Panc1 (cell line): ENCODE measurements at regions not wholly inside any gene's neighbourhood (a gene's known extent, or its start where the extent isn't known, plus 50 kb on each side); places are given as distances from the start of the nearest gene placed in this dataset.

Experiments
- ATAC-seq: fragments of 200-7000 bp; cut with Tn5 transposase; 2 replicates; pipeline ENCODE4 v1.9.1; 2020; ENCODE audit warnings: mild to moderate bottlenecking, moderate library complexity
- BruUV-seq: library from RNA; stranded (reverse); fragments of 400-500 nt; replicated peaks from 2 replicates; lab custom pipeline; 2021; lab: Mats Ljungman, UMichigan
- CTCF ChIA-PET: fragments of 300-600 bp; sonication (Branson Sonifier 250); formaldehyde crosslinking; loops from one replicate; lab custom pipeline; 2022; ENCODE audit warnings: antibody characterized with exemption; lab: Charles Lee
- POLR2A ChIA-PET: fragments of 300-600 bp; sonication (Branson Sonifier 250); formaldehyde crosslinking; loops from one replicate; lab custom pipeline; 2022; ENCODE audit warnings: antibody characterized with exemption; lab: Charles Lee
- DNase-seq: peaks from one replicate; pipeline ENCODE4 v3.0.0-alpha.2; 2010; ENCODE audit warnings: low read depth, low spot score
- H3K27ac ChIP-seq: 2 replicates; pipeline ENCODE4 v1.5.1; 2011; ENCODE audit warnings: mild to moderate bottlenecking, low read length, inconsistent platforms
- H3K27me3 ChIP-seq: fragments of 200-500 bp; sonication (Bioruptor generic); 2 replicates; pipeline ENCODE4 v1.6.0; 2014; ENCODE audit warnings: low read length, inconsistent platforms; ENCODE audit not compliant: control insufficient read depth, insufficient read depth
- H3K36me3 ChIP-seq: fragments of 200-500 bp; sonication (Bioruptor generic); 2 replicates; pipeline ENCODE4 v1.5.1; 2014; ENCODE audit warnings: inconsistent platforms, mild to moderate bottlenecking, low read length, moderate library complexity; ENCODE audit not compliant: control insufficient read depth, insufficient read depth
- H3K4me1 ChIP-seq: 2 replicates; pipeline ENCODE4 v1.5.1; 2011; ENCODE audit warnings: inconsistent platforms, mild to moderate bottlenecking, low read length, moderate library complexity; ENCODE audit not compliant: control insufficient read depth, insufficient read depth
- H3K4me3 ChIP-seq, 2 experiments: 2 replicates each; pipeline ENCODE4 v1.5.1; 2011 to 2012; ENCODE audit warnings: low read depth in 2 of 2, low read length in 2 of 2, mild to moderate bottlenecking in 2 of 2, inconsistent platforms in 1 of 2, moderate library complexity in 1 of 2
- H3K9me3 ChIP-seq: fragments of 200-500 bp; sonication (Bioruptor generic); 2 replicates; pipeline ENCODE4 v1.5.1; 2014; ENCODE audit warnings: low read depth, mild to moderate bottlenecking, inconsistent platforms, low read length, moderate library complexity; ENCODE audit not compliant: control insufficient read depth, insufficient read depth
- CTCF ChIP-seq: fragments of 450-650 bp; IDR thresholded peaks from 2 replicates; pipeline ENCODE4 v1.5.1; 2017; ENCODE audit warnings: mild to moderate bottlenecking
- POLR2AphosphoS5 ChIP-seq: IDR thresholded peaks from 2 replicates; pipeline ENCODE4 v1.6.1; 2012; ENCODE audit warnings: mild to moderate bottlenecking, low read depth, low read length, moderate library complexity
- SIN3A ChIP-seq: IDR thresholded peaks from 2 replicates; pipeline ENCODE4 v1.6.1; 2012; ENCODE audit warnings: low read depth, mild to moderate bottlenecking, low read length, moderate library complexity, borderline replicate concordance; ENCODE audit not compliant: insufficient read depth
- TCF7L2 ChIP-seq: IDR thresholded peaks from 2 replicates; pipeline ENCODE4 v1.6.1; 2011; ENCODE audit warnings: mild to moderate bottlenecking, low read depth, low read length, inconsistent platforms
- in situ Hi-C: cut with HindIII; loops from 2 replicates; pipeline ENCODE4 v1.10.0; 2016; ENCODE audit warnings: low sequenced_read_pairs, low pct_unique_long_range_greater_than_20kb
- intact Hi-C: fragments of 100-400 bp; cut with micrococcal nuclease; formaldehyde crosslinking; loops from one replicate; pipeline ENCODE4 v1.10.0; 2022; ENCODE audit not compliant: unreplicated experiment
- TF ChIP-seq, protein P1 (sequence below), 2 experiments: IDR thresholded peaks; 2 replicates each; pipeline ENCODE4 v1.6.1; 2011 to 2012; ENCODE audit warnings: low read depth in 2 of 2, control low read depth in 1 of 2, low read length in 1 of 2, mild to moderate bottlenecking in 1 of 2, moderate library complexity in 1 of 2; ENCODE audit not compliant: insufficient read depth in 1 of 2

DNA sequence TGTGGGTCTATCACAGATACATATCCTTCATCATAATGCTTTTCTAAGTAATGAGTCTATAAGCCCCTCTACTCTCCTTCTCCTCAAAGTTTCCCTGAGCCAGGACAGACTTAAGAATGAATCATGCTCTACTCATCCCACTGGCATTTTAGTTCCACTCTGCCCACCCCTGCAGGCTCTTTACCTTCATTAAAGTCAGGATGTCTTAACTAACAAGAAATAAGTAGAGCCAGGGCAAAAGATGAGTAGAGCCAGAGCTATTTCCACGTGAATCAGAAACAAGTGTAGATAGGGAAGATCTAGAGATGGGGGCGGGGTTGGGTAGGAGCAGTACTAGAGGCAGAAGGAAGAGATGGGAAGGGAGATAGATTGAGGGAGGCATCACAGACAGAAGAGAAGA is 790.5 kb downstream of the RNF144A start:
- H3K4me3 ChIP-seq: no peak overlapping the region
- H3K4me1 ChIP-seq: no peaks in the 10 kb centered on the region
- CTCF ChIA-PET: no interaction called here
- ATAC-seq: no peak
- POLR2A ChIA-PET: no interaction called here
- in situ Hi-C loops: no loop called here
- TF ChIP-seq CTCF: no peak
- no peak for TF ChIP-seq SIN3A
- TF ChIP-seq, protein P1, sequence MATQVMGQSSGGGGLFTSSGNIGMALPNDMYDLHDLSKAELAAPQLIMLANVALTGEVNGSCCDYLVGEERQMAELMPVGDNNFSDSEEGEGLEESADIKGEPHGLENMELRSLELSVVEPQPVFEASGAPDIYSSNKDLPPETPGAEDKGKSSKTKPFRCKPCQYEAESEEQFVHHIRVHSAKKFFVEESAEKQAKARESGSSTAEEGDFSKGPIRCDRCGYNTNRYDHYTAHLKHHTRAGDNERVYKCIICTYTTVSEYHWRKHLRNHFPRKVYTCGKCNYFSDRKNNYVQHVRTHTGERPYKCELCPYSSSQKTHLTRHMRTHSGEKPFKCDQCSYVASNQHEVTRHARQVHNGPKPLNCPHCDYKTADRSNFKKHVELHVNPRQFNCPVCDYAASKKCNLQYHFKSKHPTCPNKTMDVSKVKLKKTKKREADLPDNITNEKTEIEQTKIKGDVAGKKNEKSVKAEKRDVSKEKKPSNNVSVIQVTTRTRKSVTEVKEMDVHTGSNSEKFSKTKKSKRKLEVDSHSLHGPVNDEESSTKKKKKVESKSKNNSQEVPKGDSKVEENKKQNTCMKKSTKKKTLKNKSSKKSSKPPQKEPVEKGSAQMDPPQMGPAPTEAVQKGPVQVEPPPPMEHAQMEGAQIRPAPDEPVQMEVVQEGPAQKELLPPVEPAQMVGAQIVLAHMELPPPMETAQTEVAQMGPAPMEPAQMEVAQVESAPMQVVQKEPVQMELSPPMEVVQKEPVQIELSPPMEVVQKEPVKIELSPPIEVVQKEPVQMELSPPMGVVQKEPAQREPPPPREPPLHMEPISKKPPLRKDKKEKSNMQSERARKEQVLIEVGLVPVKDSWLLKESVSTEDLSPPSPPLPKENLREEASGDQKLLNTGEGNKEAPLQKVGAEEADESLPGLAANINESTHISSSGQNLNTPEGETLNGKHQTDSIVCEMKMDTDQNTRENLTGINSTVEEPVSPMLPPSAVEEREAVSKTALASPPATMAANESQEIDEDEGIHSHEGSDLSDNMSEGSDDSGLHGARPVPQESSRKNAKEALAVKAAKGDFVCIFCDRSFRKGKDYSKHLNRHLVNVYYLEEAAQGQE (IDR thresholded peaks at IDR 0.05; ENCODE audit: insufficient read depth in 1 of 2, low read depth in 2 of 2, low read length in 1 of 2): no peak
- no peak for TF ChIP-seq TCF7L2
- no peak for TF ChIP-seq POLR2AphosphoS5
- H3K9me3 ChIP-seq: no peaks in the 10 kb centered on the region
- intact Hi-C loops: no loop called here
- DNase-seq: no peak
- H3K27ac ChIP-seq: no peak overlapping the region
- no peaks in the 10 kb centered on the region for H3K36me3 ChIP-seq
- no TSS peak for BruUV-seq
- H3K27me3 ChIP-seq: no peaks in the 10 kb centered on the region

DNA sequence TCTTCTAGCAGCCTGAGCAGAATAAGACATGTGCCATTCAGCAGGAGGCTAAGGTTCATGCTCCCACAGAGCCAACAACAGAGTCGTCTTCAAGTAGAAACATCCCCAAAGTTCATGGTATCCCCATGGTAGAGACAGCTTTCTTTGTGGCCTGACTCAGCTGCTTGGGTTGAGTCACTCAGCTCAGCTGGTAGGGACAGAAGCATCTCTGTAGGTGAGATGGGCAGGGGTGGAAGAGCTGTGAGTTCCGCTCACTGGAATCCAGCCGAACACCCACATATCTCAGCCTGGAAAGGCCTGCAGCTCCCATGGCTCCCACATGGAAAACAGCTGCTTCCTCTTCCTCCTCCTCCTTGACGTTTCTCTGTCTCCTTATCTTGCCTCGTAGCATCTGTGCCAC is 792.7 kb downstream of the RNF144A start:
- intact Hi-C loops: no loop called here
- Histone ChIP-seq H3K36me3 (no peaks in the 10 kb centered on the region), H3K27ac (no peak overlapping the region), H3K27me3 (no peaks in the 10 kb centered on the region), H3K9me3 (no peaks in the 10 kb centered on the region), H3K4me3 (no peak overlapping the region), H3K4me1 (no peaks in the 10 kb centered on the region)
- TF ChIP-seq TCF7L2 (no peak), CTCF (no peak), SIN3A (no peak), POLR2AphosphoS5 (no peak)
- TF ChIP-seq, protein P1 (IDR thresholded peaks at IDR 0.05; ENCODE audit: insufficient read depth in 1 of 2, low read depth in 2 of 2, low read length in 1 of 2): no peak
- ATAC-seq (no peak), DNase-seq (no peak)
- BruUV-seq: no TSS peak
- in situ Hi-C loops: no loop called here
- POLR2A ChIA-PET: no interaction called here
- CTCF ChIA-PET: no interaction called here
